ENCODE measurements at regions not wholly inside any gene's neighbourhood (a gene's known extent, or its start where the extent isn't known, plus 50 kb on each side); places are given as distances from the start of the nearest gene placed in this dataset.

GRCh38 chr14:34262127-34262910 is 199.7 kb downstream of the SPTSSA start:
- Mint-ChIP-seq H3K4me1 (no peaks in the 10 kb centered on the region), H3K27me3 (peaks cover 9% of the 10 kb centered on the region), H3K9me3 (ENCODE audit: insufficient read depth) (no peaks in the 10 kb centered on the region), H3K27ac (no peak overlapping the region), H3K4me3 (no peak overlapping the region)
- no peak overlapping the region for H3K9ac ChIP-seq (ENCODE audit: low read length)
- no peaks in the 10 kb centered on the region for H3K36me3 ChIP-seq (replicated peaks in 1 of 2; ENCODE audit: control extremely low read depth in 1 of 2, control insufficient read depth in 1 of 2, extremely low read depth in 1 of 2, insufficient read depth in 2 of 2, low read length in 1 of 2)
- no peak overlapping the region for H3K27ac ChIP-seq (ENCODE audit: low read length in 2 of 2)
- no peak overlapping the region for H3K4me2 ChIP-seq (replicated peaks; ENCODE audit: low read depth, low read length, poor library complexity, severe bottlenecking)
- no peak for DNase-seq
- no peaks in the 10 kb centered on the region for H4K20me1 ChIP-seq (ENCODE audit: control insufficient read depth, insufficient read depth, low read length, poor library complexity, severe bottlenecking)
- H3K9me3 ChIP-seq (ENCODE audit: control extremely low read depth in 1 of 3, control insufficient read depth in 2 of 3, insufficient read depth in 1 of 3, low read length in 2 of 3): peaks cover 0 to 3% (median 0%) of the 10 kb centered on the region in 3 donors
- H3K27me3 ChIP-seq (replicated peaks in 1 of 4; ENCODE audit: control extremely low read depth in 1 of 4, control insufficient read depth in 3 of 4, insufficient read depth in 4 of 4, low read length in 3 of 4): no peaks in the 10 kb centered on the region
- 67% methylated on average over 2 of the region's 9 CpGs for WGBS (ENCODE audit: insufficient coverage)
- no peak overlapping the region for H3K4me3 ChIP-seq (ENCODE audit: control extremely low read depth in 1 of 5, extremely low read depth in 1 of 5, insufficient read depth in 1 of 5, low read depth in 2 of 5, low read length in 4 of 5)
- ChIA-PET POLR2A (no interaction called here), CTCF (no interaction called here)
- intact Hi-C loops (cut with micrococcal nuclease): no loop called here
- no peak for ATAC-seq (ENCODE audit: low read depth)
- H3K79me2 ChIP-seq (ENCODE audit: control insufficient read depth, insufficient read depth, low read length): no peaks in the 10 kb centered on the region
- H2AFZ ChIP-seq (ENCODE audit: insufficient read depth, low read depth, low read length, poor library complexity, severe bottlenecking): no peak overlapping the region
- no peak for TF ChIP-seq CTCF (IDR thresholded peaks at IDR 0.05)
- TF ChIP-seq EZH2 (IDR thresholded peaks at IDR 0.05; ENCODE audit: borderline replicate concordance, insufficient read depth, low read depth, low read length, poor library complexity, severe bottlenecking): no peak
- H3K4me1 ChIP-seq (ENCODE audit: control insufficient read depth in 2 of 2, insufficient read depth in 2 of 2, low read length in 2 of 2): no peaks in the 10 kb centered on the region

GRCh38 chr14:34259996-34260395 is 202.0 kb downstream of the SPTSSA start:
- no peaks in the 10 kb centered on the region for H3K4me1 ChIP-seq (ENCODE audit: control insufficient read depth in 2 of 2, insufficient read depth in 2 of 2, low read length in 2 of 2)
- H3K27me3 ChIP-seq (replicated peaks in 1 of 4; ENCODE audit: control extremely low read depth in 1 of 4, control insufficient read depth in 3 of 4, insufficient read depth in 4 of 4, low read length in 3 of 4): no peaks in the 10 kb centered on the region
- H3K36me3 ChIP-seq (replicated peaks in 1 of 2; ENCODE audit: control extremely low read depth in 1 of 2, control insufficient read depth in 1 of 2, extremely low read depth in 1 of 2, insufficient read depth in 2 of 2, low read length in 1 of 2): no peaks in the 10 kb centered on the region
- no peak overlapping the region for H3K9ac ChIP-seq (ENCODE audit: low read length)
- POLR2A ChIA-PET: no interaction called here
- H3K4me2 ChIP-seq (replicated peaks; ENCODE audit: low read depth, low read length, poor library complexity, severe bottlenecking): no peak overlapping the region
- DNase-seq (no peak), ATAC-seq (ENCODE audit: low read depth) (no peak)
- intact Hi-C loops (cut with micrococcal nuclease): no loop called here
- no peak overlapping the region for H2AFZ ChIP-seq (ENCODE audit: insufficient read depth, low read depth, low read length, poor library complexity, severe bottlenecking)
- no peak for TF ChIP-seq EZH2 (IDR thresholded peaks at IDR 0.05; ENCODE audit: borderline replicate concordance, insufficient read depth, low read depth, low read length, poor library complexity, severe bottlenecking)
- TF ChIP-seq CTCF (IDR thresholded peaks at IDR 0.05): no peak
- no peaks in the 10 kb centered on the region for H4K20me1 ChIP-seq (ENCODE audit: control insufficient read depth, insufficient read depth, low read length, poor library complexity, severe bottlenecking)
- Mint-ChIP-seq H3K9me3 (ENCODE audit: insufficient read depth) (no peaks in the 10 kb centered on the region), H3K4me3 (no peak overlapping the region), H3K27me3 (peaks cover 11% of the 10 kb centered on the region), H3K27ac (no peak overlapping the region), H3K4me1 (no peaks in the 10 kb centered on the region)
- CTCF ChIA-PET: no interaction called here
- peaks cover 0 to 3% (median 0%) of the 10 kb centered on the region in 3 donors for H3K9me3 ChIP-seq (ENCODE audit: control extremely low read depth in 1 of 3, control insufficient read depth in 2 of 3, insufficient read depth in 1 of 3, low read length in 2 of 3)
- no peak overlapping the region for H3K27ac ChIP-seq (ENCODE audit: low read length in 2 of 2)
- no peak overlapping the region for H3K4me3 ChIP-seq (ENCODE audit: control extremely low read depth in 1 of 5, extremely low read depth in 1 of 5, insufficient read depth in 1 of 5, low read depth in 2 of 5, low read length in 4 of 5)
- no peaks in the 10 kb centered on the region for H3K79me2 ChIP-seq (ENCODE audit: control insufficient read depth, insufficient read depth, low read length)
